Prostate gland (tissue), 2 donors: ENCODE measurements at regions not wholly inside any gene's neighbourhood (a gene's known extent, or its start where the extent isn't known, plus 50 kb on each side); places are given as distances from the start of the nearest gene placed in this dataset.

Experiments
- DNase-seq: peaks from one replicate; pipeline ENCODE4 v3.0.0-alpha.2; 2019; ENCODE audit warnings: low spot score
- H3K27ac ChIP-seq, 2 donors: fragments of 200-600 bp; sonication (generic); 2 replicates each; pipeline ENCODE4 v1.5.1; 2017 to 2019
- H3K27me3 ChIP-seq: fragments of 200-600 bp; sonication (generic); replicated peaks from 2 replicates; pipeline ENCODE4 v1.5.1; 2019; ENCODE audit not compliant: insufficient read depth
- H3K36me3 ChIP-seq, 2 donors: fragments of 200-600 bp; sonication (generic); 1 replicate in 1 of 2; 2 replicates in 1 of 2; pipeline versions ENCODE4 v1.5.1 to v1.8.1; 2017 to 2019
- H3K4me1 ChIP-seq: fragments of 200-600 bp; sonication (generic); replicated peaks from 2 replicates; pipeline ENCODE4 v1.5.1; 2019
- H3K4me3 ChIP-seq, 2 donors: fragments of 200-600 bp; sonication (generic); 2 replicates each; pipeline ENCODE4 v1.5.1; 2017 to 2019
- H3K9me3 ChIP-seq: fragments of 200-600 bp; sonication (generic); 2 replicates; pipeline ENCODE4 v1.5.1; 2017
- POLR2A ChIP-seq: fragments of 450-650 bp; IDR thresholded peaks from one replicate; pipeline ENCODE4 v1.6.1; 2016; ENCODE audit warnings: antibody characterized with exemption, mild to moderate bottlenecking
- POLR2AphosphoS5 ChIP-seq: sonication (generic); formaldehyde crosslinking; IDR thresholded peaks from one replicate; pipeline ENCODE4 v1.6.1; 2017; ENCODE audit warnings: antibody characterized with exemption
- WGBS: methylation state at CpG from one replicate; pipeline ENCODE4 v1.1.5; 2018; 5-methylcytosine and 5-hydroxymethylcytosine counted together
- intact Hi-C: fragments of 100-400 bp; cut with DNase I; formaldehyde crosslinking; loops from one replicate; pipeline ENCODE4 v1.14.2; 2022
- TF ChIP-seq, protein P1 (sequence below), 4 experiments: fragments of 200-600 bp in 2 of 4; fragments of 450-650 bp in 2 of 4; sonication (generic) in 2 of 4; IDR thresholded peaks; 1 replicate in 3 of 4; 2 replicates in 1 of 4; pipeline ENCODE4 v1.5.1; 2016 to 2019; ENCODE audit warnings: antibody characterized with exemption in 4 of 4, mild to moderate bottlenecking in 2 of 4, moderate library complexity in 2 of 4

DNA sequence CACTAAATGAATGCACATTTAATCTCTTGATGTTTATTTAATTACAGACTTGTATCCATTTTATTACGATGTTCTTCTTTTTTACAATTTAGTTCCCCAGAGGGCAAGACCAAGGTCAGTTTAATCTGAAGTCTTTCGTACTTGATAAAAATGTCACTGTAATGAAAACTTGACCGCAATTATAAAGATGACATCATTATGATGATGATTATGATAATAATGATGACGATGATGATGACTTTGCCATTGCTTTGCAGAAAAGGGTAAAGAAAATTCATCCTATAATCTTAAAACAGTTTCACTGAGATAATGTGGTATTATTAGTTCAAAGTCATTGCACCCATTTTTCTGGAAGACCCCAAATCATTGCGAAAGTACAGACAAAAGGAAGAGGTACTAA, 290.1 kb downstream of the NEBL start:
- no peaks in the 10 kb centered on the region for H3K27me3 ChIP-seq
- WGBS = 77% methylated on average over 5 of the region's 5 CpGs

DNA sequence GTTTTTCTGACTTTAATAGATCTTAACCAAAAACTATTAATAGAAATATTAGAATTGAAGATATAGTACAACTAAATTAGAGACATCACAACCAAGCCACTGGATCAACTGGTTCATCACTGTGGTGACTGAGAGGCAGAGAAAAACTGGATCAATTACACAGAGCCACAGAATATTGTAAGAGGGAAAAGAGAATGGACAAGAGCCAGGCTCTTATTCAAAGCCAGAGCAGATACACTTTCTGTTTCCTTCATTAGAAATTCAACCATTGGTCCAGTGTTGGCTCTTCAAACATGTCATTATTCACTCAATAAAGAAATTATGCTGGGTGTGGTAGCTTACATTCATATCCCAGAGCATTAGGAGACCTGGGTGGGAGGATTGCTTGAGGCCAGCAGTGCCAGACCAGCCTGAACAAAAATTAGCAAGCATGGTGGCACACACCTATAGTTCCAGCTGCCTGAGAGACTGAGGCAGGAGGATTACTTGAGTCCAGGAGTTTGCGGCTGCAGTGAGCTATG, 295.1 kb downstream of the NEBL start:
- TF ChIP-seq POLR2A (no peak), POLR2AphosphoS5 (no peak)
- TF ChIP-seq, protein P1, sequence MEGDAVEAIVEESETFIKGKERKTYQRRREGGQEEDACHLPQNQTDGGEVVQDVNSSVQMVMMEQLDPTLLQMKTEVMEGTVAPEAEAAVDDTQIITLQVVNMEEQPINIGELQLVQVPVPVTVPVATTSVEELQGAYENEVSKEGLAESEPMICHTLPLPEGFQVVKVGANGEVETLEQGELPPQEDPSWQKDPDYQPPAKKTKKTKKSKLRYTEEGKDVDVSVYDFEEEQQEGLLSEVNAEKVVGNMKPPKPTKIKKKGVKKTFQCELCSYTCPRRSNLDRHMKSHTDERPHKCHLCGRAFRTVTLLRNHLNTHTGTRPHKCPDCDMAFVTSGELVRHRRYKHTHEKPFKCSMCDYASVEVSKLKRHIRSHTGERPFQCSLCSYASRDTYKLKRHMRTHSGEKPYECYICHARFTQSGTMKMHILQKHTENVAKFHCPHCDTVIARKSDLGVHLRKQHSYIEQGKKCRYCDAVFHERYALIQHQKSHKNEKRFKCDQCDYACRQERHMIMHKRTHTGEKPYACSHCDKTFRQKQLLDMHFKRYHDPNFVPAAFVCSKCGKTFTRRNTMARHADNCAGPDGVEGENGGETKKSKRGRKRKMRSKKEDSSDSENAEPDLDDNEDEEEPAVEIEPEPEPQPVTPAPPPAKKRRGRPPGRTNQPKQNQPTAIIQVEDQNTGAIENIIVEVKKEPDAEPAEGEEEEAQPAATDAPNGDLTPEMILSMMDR (IDR thresholded peaks at IDR 0.05) = no peak
- no peak overlapping the region for H3K4me3 ChIP-seq
- intact Hi-C loops = no loop called here
- WGBS = 100% methylated on average over 1 of the region's 1 CpG
- H3K27ac ChIP-seq = no peak overlapping the region
- H3K9me3 ChIP-seq = no peaks in the 10 kb centered on the region
- H3K4me1 ChIP-seq = no peaks in the 10 kb centered on the region
- DNase-seq = no peak
- no peaks in the 10 kb centered on the region for H3K27me3 ChIP-seq
- H3K36me3 ChIP-seq = no peaks in the 10 kb centered on the region

More for the DNA sequence above, 290.1 kb downstream of the NEBL start:
- no peaks in the 10 kb centered on the region for H3K36me3 ChIP-seq
- no peak overlapping the region for H3K4me3 ChIP-seq
- TF ChIP-seq, protein P1 (IDR thresholded peaks at IDR 0.05) = no peak
- TF ChIP-seq POLR2A = no peak
- TF ChIP-seq POLR2AphosphoS5 = no peak
- H3K4me1 ChIP-seq = no peaks in the 10 kb centered on the region
- intact Hi-C loops = no loop called here
- H3K9me3 ChIP-seq = no peaks in the 10 kb centered on the region
- H3K27ac ChIP-seq = no peak overlapping the region
- DNase-seq = no peak

DNA sequence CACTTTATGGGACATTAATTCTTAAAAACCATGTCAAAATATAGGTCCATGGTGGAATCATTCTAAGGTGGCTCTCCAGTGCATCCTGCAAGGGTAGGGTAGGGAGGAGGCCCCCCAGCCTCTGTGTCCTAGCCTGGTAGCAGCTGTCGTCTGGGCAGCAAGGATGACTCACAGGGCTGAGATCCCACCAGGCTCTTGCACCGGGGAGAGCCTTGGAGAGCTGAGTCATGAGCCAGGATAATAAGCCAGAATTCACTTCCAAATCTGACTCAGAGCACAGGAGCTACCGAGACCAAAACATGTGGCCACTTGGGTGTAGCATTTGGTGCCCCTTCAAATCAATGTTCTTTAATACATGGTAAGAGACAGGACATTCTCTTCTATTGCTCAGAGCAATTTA, 298.5 kb downstream of the NEBL start:
- Histone ChIP-seq H3K27me3 (no peaks in the 10 kb centered on the region), H3K9me3 (no peaks in the 10 kb centered on the region), H3K4me1 (no peaks in the 10 kb centered on the region), H3K36me3 (no peaks in the 10 kb centered on the region), H3K4me3 (no peak overlapping the region), H3K27ac (no peak overlapping the region)
- TF ChIP-seq POLR2A (no peak), POLR2AphosphoS5 (no peak)
- TF ChIP-seq, protein P1 (IDR thresholded peaks at IDR 0.05) = no peak
- intact Hi-C loops = no loop called here
- DNase-seq = no peak
- 25% methylated on average over 3 of the region's 3 CpGs for WGBS

DNA sequence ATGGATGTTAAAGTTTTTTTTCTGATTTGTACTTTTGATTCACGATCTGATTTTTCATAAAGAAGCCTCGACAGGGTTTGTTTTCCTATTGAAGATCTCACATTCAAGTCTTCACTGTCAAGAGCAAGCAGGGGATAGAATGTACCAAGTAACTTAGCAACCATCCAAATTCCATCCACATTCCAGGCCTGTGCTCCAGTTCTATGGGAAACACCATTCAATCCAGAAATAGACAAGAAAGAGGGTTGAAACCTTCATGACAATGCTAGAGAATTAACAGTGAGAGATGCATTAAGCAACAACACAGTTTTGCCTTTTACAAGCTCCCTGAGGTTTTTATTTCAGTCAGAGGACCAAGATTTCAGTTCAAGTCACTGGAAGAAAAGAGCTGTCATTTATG, 300.2 kb downstream of the NEBL start:
- H3K4me1 ChIP-seq = no peaks in the 10 kb centered on the region
- intact Hi-C loops = no loop called here
- TF ChIP-seq, protein P1 (IDR thresholded peaks at IDR 0.05) = no peak
- TF ChIP-seq POLR2A (no peak), POLR2AphosphoS5 (no peak)
- DNase-seq = no peak
- no peaks in the 10 kb centered on the region for H3K9me3 ChIP-seq
- no peak overlapping the region for H3K27ac ChIP-seq
- H3K27me3 ChIP-seq = no peaks in the 10 kb centered on the region
- H3K4me3 ChIP-seq = no peak overlapping the region
- 50% methylated on average over 2 of the region's 2 CpGs for WGBS
- no peaks in the 10 kb centered on the region for H3K36me3 ChIP-seq

DNA sequence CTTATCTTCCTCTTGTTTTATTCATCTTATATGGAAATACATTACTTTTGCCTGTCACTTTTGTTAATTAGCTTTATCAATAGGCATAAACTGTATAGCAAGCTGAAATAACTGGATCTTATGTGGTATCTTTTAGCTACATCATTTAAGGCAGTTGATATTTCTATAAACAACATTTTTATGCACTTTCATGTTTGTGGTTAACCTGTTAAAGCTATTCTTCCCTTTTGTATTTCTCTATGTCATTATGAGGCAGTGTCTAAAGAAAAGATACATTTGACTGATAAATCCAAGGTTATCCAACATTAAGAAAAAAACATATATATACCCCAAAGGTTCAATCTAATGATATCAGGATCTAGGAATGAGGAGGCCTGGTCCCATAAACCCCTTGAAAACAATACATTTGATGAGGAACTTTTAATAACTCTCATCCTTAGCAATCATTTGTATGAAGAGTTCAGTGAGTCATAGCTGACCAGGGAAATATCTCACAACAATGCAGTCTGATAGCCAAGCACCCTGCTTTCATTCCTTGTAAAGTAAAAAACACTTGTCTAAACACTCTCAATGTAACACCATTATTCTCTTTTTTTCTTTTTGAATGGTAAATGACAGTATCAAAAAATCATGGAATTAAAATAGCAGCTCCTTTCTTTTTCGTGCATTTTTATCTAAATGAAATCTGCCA, 300.9 kb downstream of the NEBL start:
- WGBS = 54% methylated on average over 1 of the region's 1 CpG
- no peaks in the 10 kb centered on the region for H3K9me3 ChIP-seq

More for the DNA sequence above, 300.9 kb downstream of the NEBL start:
- no peak for TF ChIP-seq POLR2AphosphoS5
- no peak for TF ChIP-seq POLR2A
- TF ChIP-seq, protein P1 (IDR thresholded peaks at IDR 0.05) = no peak
- intact Hi-C loops = no loop called here
- H3K27ac ChIP-seq = no peak overlapping the region
- no peaks in the 10 kb centered on the region for H3K36me3 ChIP-seq
- H3K4me1 ChIP-seq = no peaks in the 10 kb centered on the region
- H3K27me3 ChIP-seq = no peaks in the 10 kb centered on the region
- no peak for DNase-seq
- no peak overlapping the region for H3K4me3 ChIP-seq
